DOHH2 (cell line): ENCODE measurements at regions not wholly inside any gene's neighbourhood (a gene's known extent, or its start where the extent isn't known, plus 50 kb on each side); places are given as distances from the start of the nearest gene placed in this dataset.

Experiments
- H3F3A ChIP-seq: fragments of 200-600 bp; sonication (generic), shearing (Covaris generic); 2 replicates; pipeline ENCODE4 v1.6.0; 2016; ENCODE audit warnings: antibody characterized with exemption, mild to moderate bottlenecking; ENCODE audit not compliant: control insufficient read depth, insufficient read depth
- H3K27ac ChIP-seq: fragments of 200-600 bp; sonication (generic); 2 replicates; pipeline ENCODE4 v1.5.1; 2014; ENCODE audit warnings: low read depth, mild to moderate bottlenecking, low read length, moderate library complexity
- H3K27me3 ChIP-seq: fragments of 200-600 bp; sonication (generic); 2 replicates; pipeline ENCODE4 v1.6.1; 2014; ENCODE audit warnings: mild to moderate bottlenecking, low read length, mixed read lengths; ENCODE audit not compliant: control insufficient read depth
- H3K36me3 ChIP-seq: fragments of 200-600 bp; sonication (generic); 2 replicates; pipeline ENCODE4 v1.6.1; 2014; ENCODE audit warnings: mild to moderate bottlenecking, low read length, moderate library complexity, mixed read lengths; ENCODE audit not compliant: control insufficient read depth
- H3K4me1 ChIP-seq: fragments of 200-600 bp; sonication (generic); 2 replicates; pipeline ENCODE4 v1.6.1; 2014; ENCODE audit warnings: mild to moderate bottlenecking, low read length, mixed read lengths; ENCODE audit not compliant: control insufficient read depth
- H3K4me2 ChIP-seq: fragments of 200-600 bp; sonication (generic); 2 replicates; pipeline ENCODE4 v1.6.0; 2014; ENCODE audit warnings: mild to moderate bottlenecking, low read length, moderate library complexity
- H3K4me3 ChIP-seq: fragments of 200-600 bp; sonication (generic); 2 replicates; pipeline ENCODE4 v1.5.1; 2014; ENCODE audit warnings: mild to moderate bottlenecking, low read length, mixed read lengths
- H3K79me2 ChIP-seq: fragments of 200-600 bp; sonication (generic); 2 replicates; pipeline ENCODE4 v1.6.1; 2014; ENCODE audit warnings: mild to moderate bottlenecking, low read length, mixed read lengths; ENCODE audit not compliant: control insufficient read depth
- H3K9me2 ChIP-seq: fragments of 200-600 bp; sonication (generic); replicated peaks from 2 replicates; pipeline ENCODE4 v1.6.1; 2014; ENCODE audit warnings: mild to moderate bottlenecking, low read length, mixed read lengths; ENCODE audit not compliant: control insufficient read depth
- H3K9me3 ChIP-seq: fragments of 200-600 bp; sonication (generic); 2 replicates; pipeline ENCODE4 v1.6.1; 2014; ENCODE audit warnings: antibody characterized with exemption, low read length, mixed read lengths; ENCODE audit not compliant: control insufficient read depth, insufficient read depth
- H4K20me1 ChIP-seq: fragments of 200-600 bp; sonication (generic); 2 replicates; pipeline ENCODE4 v1.6.0; 2014; ENCODE audit warnings: low read depth, mild to moderate bottlenecking, antibody characterized with exemption, low read length, moderate library complexity; ENCODE audit not compliant: control insufficient read depth, insufficient read depth
- CTCF ChIP-seq: fragments of 200-600 bp; sonication (generic); IDR thresholded peaks from one replicate; pipeline ENCODE4 v1.5.1; 2014; ENCODE audit warnings: antibody characterized with exemption, mild to moderate bottlenecking, low read depth, low read length; ENCODE audit not compliant: poor library complexity, severe bottlenecking
- EZH2phosphoT487 ChIP-seq: fragments of 200-600 bp; sonication (generic); IDR thresholded peaks from 2 replicates; pipeline ENCODE4 v1.6.1; 2017; ENCODE audit warnings: borderline replicate concordance, mild to moderate bottlenecking, antibody characterized with exemption, low read length, moderate library complexity, mixed read lengths

GRCh38 chr7:25894002-25894901, 257.7 kb upstream of the NFE2L3 start:
- Histone ChIP-seq H3K9me3 (no peaks in the 10 kb centered on the region), H4K20me1 (no peaks in the 10 kb centered on the region), H3K4me1 (peaks cover 43% of the 10 kb centered on the region), H3K4me2 (peak overlapping the region; percentile 83), H3K27me3 (no peaks in the 10 kb centered on the region), H3K27ac (peak overlapping the region; percentile 55), H3F3A (peaks cover 16% of the 10 kb centered on the region), H3K79me2 (no peaks in the 10 kb centered on the region), H3K36me3 (no peaks in the 10 kb centered on the region), H3K9me2 (no peaks in the 10 kb centered on the region), H3K4me3 (peak overlapping the region; percentile 73)
- TF ChIP-seq EZH2phosphoT487 (no peak), CTCF (no peak)

GRCh38 chr7:25894902-25895791, 256.9 kb upstream of the NFE2L3 start:
- H4K20me1 ChIP-seq = no peaks in the 10 kb centered on the region
- H3K9me3 ChIP-seq = no peaks in the 10 kb centered on the region
- H3K27ac ChIP-seq = peak overlapping the region; percentile 55
- no peaks in the 10 kb centered on the region for H3K36me3 ChIP-seq
- peaks cover 16% of the 10 kb centered on the region for H3F3A ChIP-seq
- H3K4me3 ChIP-seq = peak overlapping the region; percentile 73
- peak overlapping the region; percentile 83 for H3K4me2 ChIP-seq
- peaks cover 35% of the 10 kb centered on the region for H3K4me1 ChIP-seq
- TF ChIP-seq CTCF (peak; percentile 89), EZH2phosphoT487 (no peak)
- H3K79me2 ChIP-seq = no peaks in the 10 kb centered on the region
- no peaks in the 10 kb centered on the region for H3K9me2 ChIP-seq
- no peaks in the 10 kb centered on the region for H3K27me3 ChIP-seq

- H3K79me2 ChIP-seq = no peaks in the 10 kb centered on the region
- no peaks in the 10 kb centered on the region for H3K9me2 ChIP-seq
- no peaks in the 10 kb centered on the region for H3K36me3 ChIP-seq
- H3F3A ChIP-seq = peaks cover 16% of the 10 kb centered on the region
- no peaks in the 10 kb centered on the region for H3K27me3 ChIP-seq
- no peaks in the 10 kb centered on the region for H3K9me3 ChIP-seq
- H3K4me3 ChIP-seq = peak overlapping the region; percentile 73
- TF ChIP-seq CTCF (no peak), EZH2phosphoT487 (no peak)
- H3K4me1 ChIP-seq = peaks cover 35% of the 10 kb centered on the region
- H3K27ac ChIP-seq = no peak overlapping the region
- H4K20me1 ChIP-seq = no peaks in the 10 kb centered on the region
- H3K4me2 ChIP-seq = peak overlapping the region; percentile 83
These were observed 256.2 kb upstream of the NFE2L3 start for GRCh38 chr7:25895792-25896171.
